Endometrium (tissue), 2 donors: ENCODE measurements at regions not wholly inside any gene's neighbourhood (a gene's known extent, or its start where the extent isn't known, plus 50 kb on each side); places are given as distances from the start of the nearest gene placed in this dataset.

Experiments
- FAIRE-seq: peaks from 2 replicates; lab custom pipeline; 2012; peaks lifted over from hg19 to GRCh38; lab: Jason Lieb, UNC
- donor health status: control.
- donor health status: control.

DNA sequence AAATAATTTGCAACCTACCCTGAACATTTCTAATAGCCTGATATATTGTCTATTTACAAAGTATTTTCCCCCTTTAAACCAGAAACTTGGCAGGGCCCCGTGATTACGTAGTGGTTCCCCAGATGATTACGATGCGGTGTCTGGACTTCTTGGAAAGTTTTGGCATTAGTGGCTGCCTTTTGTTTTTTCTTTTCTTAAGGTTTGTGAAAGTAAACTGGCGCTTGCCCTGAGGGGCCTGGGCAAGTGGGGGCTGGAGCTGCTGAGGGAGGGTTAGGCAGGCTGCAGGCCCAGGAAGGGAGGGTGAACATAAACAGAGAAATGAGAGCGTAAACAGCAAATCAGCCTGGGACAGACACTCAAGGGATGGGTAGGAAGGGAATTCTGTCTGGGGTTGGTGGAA, 123.6 kb upstream of the MSX1 start:
- FAIRE-seq: peak; percentile 85

DNA sequence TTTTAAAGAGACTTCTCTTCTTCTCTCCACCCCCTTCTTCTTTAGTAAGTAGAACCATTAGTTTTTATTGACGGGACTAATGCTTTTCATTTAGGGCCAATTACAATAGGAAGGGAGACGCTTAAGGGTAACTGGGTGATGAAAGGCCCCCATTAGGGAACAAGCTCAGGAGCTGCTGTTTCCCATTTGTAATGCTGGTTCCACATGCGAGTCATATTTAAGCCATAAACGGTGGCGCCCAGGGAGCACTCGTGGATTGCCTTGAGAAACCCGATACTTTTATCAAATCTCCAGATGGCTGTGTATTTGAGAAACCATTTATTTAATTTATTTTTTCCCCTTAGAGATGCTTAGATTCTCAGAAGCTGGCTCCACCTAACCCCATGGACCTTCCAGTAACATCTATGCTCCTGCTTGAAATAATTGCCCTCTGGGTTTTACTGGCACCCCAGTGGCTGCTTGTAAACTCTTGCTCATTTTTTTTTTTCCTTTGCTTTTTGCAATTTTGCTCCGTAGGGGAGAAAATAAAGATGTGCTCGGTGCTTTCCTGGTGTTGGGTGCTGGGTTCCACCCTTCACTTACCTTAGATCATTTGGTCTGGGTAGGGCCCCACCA, 124.2 kb upstream of the MSX1 start:
- FAIRE-seq: no peak

DNA sequence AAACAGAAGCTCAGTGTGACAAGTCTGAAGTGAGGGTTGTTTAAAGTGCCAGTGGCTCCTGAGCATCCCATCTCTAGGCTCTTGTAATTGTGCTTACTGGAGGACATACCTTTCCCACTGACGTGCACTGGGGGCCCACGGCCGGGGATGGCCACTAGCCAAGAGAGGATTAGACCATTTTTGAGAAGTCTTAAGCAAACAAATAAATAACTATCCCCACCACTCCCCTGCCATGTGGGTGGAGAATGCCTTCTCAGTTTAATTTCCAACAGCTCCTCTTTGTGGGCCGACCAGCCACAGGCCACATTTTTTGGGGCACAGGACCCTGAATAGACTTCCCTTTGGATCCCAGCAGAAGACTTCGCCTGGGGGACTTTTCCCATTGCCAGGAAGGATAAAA, 125.0 kb upstream of the MSX1 start:
- no peak for FAIRE-seq

DNA sequence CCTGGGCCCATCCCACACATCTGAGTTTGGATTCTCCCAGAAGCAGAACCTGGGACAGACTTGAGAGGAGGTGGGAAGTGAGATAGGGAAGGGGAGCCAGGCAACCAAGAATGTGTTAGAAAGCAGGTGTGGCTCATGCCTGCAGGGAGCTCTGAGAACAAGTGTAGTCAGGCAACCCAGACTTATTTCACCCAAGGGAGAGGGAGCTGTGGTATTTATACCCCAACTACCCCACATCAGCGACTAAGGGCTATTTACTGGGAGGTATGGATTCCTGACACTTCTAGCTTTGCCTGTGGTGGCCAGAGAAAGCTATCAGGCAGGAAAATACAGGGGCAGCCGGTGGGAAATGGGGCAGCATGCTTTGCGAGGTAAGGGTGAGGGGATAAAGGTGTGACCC, 125.8 kb upstream of the MSX1 start:
- FAIRE-seq: no peak

DNA sequence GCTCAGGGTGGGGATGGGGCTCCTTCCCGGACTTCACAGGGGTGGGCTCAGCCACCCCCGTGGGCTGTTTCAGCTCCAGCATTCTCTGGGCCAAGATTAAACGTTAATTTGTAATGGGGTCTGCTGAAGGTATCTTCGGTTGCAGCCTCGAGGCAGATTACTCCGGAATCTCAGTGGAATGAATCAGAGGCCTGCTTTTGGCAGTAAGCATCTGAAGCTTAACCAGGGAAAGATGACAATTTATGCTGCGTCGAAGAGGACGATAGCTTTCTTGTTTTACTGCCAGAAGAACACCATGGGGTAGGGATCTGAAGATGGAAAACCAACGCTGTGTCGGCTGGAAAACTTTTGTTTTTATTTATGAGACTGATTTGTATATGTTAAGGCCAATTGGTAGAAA, 129.2 kb upstream of the MSX1 start:
- FAIRE-seq: no peak

DNA sequence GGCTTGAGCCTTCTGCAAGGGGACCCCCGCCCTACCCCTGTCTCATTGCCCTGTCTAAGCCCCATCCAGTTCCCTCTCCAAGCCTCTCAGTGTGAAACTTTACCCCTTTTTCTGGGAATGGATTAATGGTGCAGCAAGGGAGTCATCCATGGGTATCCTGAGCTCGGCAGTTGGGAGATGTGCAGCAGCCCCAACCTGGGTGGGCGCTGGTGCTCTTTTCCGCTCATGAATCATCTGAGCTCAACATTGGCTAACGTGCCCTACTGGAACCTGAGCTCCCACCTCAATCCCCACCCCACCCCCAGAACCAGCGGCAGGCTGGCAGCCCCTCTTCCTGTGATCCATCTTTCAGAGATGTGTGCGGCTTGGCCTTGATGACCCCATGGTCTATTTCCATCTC, 130.3 kb upstream of the MSX1 start:
- FAIRE-seq: no peak

DNA sequence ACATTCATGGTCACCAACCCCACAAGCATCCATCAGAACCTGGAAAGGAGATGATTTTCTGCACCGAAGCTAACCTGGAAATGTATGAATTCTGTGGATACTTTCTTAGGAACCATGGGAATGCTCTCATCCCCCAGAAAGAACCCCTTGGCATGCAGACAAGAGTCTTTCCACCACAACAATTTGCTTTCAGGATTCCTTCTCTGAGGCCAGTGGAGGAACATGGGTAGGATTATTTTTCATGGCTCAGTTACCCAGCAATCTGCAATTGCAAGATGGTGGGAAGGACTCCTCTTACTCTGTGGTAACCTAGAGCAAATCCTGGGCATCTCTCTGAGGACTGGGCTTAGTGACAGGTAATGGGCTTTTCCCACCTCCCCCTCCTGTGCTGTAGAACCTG, 131.9 kb upstream of the MSX1 start:
- no peak for FAIRE-seq

DNA sequence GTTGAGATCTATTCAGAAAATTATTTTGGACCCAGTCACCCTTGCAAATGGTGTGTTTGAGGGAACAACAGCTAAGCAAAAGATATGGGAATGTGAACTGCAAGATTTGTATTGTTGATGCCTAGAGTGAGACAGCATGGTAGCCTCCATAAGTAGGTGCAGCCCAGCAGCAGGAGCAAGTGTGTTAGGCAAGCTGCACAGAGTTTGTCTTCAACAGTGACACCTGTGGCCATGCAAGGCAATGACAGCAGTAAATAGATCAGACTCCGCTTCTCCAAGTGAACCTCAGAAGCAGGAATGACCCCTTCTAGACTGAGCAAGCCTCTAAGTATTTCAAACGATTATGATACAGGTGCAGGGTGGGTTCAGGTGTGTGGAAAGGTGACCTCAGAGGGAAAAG, 133.4 kb upstream of the MSX1 start:
- no peak for FAIRE-seq

DNA sequence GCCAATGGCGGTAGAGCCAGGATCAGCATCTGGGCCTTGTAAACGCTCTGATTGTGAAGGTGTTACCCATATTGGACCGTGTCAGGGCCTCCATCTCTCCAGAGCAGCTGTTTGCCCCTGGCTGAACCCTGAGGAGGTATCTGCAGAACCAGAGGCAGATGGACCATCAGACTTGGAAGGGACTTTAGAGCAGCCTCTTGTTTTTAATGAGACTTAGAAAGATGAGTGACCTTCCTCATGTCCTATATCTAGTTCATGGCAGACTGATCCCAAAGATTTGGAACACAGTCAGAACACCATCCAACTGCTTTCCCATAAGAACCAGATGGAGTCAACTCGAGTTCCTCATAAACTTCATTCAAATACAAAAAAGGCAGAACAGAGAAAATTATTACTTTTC, 135.1 kb upstream of the MSX1 start:
- FAIRE-seq: no peak

DNA sequence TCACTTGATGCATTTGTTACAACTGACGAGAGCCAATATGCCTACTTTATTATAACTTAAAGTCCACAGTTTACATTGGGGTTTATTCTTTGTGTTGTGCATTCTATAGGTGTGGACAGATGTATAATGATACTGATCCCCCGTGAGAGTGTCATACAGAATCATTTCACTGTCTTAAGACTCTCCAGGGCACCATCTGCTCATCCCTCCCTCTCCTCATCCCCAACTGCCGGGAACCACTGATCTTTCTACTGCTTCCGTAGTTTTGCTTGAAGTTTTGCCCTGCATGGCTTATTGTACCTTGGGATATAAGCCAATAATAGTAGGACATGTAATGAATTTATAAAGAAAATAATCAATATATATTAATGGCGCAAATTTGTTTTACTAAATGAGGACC, 137.8 kb upstream of the MSX1 start:
- FAIRE-seq: no peak

DNA sequence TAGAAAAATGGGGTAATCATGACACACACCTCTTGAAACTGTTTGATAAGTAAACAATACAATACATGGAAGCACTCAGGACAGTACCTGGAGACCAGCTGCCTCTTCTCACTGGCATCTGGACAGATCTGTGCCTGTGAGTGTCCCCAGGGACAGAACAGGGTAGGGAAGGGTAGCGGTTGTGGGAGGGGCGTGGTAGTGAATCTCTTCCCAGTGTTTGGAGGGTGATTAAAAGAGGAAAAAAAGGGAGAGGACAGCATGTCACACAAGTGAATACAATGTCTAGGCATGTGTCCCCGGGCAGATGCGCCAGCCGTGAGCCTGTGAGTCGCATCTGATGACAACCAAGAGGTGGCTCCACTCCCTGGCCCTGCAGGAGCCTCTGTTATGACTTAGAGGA, 138.8 kb upstream of the MSX1 start:
- FAIRE-seq: no peak

DNA sequence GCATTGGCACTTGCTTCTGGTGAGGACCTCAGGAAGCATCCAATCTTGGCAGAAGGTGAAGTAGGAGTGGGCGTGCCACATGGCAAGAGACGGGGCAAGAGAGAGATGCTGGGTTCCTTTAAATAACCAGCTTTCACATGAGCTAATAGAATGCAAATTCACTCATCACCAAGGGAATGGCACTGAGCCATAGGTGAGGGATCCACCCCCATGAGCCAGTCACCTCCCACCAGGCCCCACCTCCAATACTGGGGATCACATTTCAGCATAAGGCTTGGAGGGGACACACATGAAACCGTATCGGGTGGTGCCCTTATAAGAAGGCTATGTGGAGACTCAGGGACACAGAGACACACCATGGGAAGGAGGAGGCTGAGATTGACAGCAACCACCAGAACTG, 140.0 kb upstream of the MSX1 start:
- FAIRE-seq: no peak

DNA sequence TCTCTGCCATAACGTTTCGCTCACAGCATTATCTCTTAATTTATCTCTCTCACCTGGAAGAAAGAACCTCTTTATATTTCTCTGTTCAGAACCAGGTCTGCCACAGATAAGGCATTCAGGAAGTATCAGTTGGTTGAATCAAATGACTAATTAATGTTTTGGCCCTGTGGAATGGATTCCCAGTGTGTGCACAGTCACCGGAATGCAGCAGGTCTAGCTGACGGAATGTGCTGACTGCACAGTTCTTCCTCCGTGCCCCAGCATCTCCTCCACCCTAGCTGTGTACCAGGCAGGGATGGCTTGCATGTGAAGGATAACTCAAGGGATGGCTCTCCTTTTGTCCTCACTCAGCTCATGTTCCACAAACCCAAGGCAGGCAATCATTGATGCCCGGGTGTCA, 141.8 kb upstream of the MSX1 start:
- FAIRE-seq: no peak

DNA sequence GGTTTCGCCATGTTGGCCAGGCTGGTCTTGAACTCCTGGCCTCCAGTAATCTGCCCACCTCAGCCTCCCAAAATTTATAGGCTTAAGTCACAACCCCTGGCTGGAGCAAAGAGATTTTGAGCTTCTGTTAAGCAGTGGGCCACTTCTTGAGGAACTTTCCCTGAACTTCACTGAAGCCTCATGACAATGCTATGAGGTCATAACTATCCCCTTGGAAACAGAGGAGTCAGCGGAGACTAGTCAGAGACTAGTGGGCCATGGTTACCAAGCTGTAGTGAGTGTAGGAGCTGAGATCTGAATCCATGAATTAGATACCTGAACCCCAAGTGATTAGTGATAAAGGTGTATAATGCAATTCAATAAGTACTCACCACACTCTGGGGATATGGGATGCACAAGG, 145.1 kb upstream of the MSX1 start:
- no peak for FAIRE-seq

DNA sequence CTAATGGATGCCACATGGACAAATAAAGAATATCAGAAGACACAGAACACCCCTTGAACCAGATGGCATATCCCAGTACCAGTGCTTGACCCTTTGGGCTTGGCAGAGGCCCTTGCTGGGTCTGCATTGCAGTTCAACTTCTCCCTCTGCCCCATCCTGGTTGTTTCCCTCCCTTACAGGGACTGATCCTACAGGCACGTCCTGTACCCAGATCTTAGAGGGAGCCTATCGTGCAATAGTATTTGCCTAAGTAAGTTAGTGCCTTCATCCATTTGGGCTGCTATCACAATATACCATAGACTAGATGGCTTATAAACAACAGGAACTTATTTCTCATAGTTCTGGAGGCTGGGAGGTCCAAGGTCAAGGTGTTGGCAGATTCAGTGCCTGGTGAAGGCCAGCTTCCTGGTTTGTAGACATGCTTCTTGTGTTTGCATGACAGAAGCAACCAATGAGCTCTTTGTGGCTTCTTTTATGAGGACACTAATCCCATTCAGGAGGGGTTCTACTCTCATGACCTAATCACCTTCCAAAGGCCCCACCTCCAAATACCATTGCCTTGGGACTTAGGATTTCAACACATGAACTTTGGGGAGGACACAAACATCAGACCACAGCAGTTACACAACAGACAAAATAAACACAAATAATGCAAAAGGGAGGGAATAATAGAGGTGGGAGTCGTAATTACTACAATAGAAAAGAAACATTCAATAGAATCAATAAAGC, 146.5 kb upstream of the MSX1 start:
- no peak for FAIRE-seq

DNA sequence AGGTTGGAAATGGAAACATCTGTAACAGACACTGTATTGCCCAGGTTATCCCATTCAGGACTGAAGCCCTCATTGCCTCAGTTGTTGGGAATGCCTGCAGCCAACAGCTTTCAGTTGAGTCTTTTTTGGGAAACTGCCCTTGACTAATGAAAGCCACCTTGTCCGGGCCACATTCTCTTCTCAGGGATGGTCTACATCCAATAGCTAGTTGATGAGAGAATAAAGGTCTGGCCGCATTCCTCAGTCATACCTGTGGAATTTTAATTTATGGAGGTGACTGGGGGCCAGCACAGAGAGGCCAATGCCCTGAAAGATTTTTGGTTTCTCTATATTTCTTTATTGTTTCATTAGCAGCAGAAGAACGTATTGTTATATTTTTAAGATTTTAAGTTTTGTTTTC, 147.6 kb upstream of the MSX1 start:
- no peak for FAIRE-seq

DNA sequence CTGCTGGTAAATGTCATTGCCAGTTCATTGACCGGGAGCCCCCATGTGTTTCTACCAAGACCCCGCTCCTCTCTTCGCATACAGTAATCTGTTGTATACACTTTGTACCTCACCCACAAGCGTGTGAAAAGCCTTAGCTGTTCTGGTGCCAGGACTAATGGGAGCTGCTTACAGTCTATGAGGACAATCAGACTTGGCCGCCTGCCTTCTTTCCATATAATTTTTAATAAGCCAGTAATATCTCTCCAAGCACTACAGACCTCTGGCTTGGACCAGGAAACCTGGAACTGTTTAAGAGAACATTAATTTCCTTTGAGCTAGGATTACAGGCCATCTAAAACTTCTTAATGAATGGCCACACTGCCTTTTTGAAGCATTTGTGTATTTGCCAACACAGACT, 149.7 kb upstream of the MSX1 start:
- no peak for FAIRE-seq

DNA sequence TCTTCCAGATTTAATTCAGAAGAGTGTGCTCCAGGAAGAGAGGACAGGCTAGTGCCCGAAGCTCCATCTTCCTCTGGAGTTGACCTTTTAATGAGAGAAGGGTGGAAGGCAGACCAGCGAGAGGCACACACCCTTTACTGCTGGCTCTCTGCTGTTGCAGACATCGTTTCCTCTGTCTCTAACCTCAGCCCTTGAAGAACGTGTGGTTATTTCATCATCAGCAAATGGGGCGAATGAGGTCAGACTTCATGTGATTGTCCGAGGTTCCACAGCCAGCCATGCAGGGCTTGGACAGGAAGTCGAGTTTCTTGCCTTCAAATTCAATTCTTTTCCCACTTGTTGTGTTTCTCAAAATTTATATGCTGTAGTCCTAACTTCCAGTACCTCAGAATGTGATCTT, 155.2 kb upstream of the MSX1 start:
- no peak for FAIRE-seq

DNA sequence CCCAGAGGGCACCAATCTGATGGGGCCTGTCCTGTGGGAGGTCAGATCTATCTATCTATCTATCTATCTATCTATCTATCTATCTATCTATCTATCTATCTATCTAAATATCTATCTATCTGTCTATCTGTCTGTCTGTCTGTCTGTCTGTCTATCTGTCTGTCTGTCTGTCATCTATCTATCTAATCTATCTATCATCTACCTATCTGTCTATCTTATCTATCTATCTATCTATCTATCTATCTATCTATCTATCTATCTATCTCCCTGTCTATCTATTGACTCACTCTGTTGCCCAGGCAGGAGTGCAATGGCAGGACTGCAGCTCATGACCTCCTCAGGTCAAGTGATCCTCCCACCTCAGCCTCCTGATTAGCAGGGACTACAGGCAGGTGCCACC, 155.7 kb upstream of the STX18 start:
- no peak for FAIRE-seq

DNA sequence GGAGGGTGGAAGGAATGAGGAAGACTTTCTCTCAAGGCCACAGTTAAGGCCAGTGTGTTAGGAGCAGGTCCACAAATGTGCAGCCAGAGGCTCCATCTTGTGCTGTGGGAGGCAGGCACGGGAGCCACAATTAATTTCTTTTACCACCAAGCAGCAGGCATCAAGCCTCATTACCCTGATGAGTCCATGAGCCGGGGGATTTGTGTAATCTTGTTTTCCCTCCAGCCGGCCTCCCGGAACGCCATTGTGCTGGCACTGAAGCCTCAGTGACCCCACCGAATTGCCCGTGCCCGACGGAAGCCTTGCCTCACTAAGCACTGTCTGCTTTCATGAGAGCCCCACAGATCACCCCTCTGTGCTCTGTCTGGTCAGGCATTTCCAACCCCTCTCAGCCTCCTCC, 154.7 kb upstream of the STX18 start:
- no peak for FAIRE-seq

DNA sequence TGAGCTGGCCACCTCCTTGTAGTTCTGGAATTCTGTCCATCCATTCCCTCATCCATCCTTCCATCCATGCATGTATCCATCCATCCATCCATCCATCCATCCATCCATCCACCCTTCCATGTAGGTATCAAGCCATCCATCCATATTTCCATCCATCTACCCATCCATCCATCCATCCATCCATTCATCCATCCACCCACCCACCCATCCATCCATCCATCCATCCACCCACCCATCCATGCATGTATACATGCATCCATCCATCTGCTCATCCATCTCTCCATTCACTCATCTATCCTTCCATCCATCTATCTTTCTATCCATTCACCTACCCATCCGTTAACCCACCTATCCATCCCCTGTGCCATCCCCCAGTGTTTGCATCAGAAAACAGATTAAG, 153.6 kb upstream of the STX18 start:
- no peak for FAIRE-seq

DNA sequence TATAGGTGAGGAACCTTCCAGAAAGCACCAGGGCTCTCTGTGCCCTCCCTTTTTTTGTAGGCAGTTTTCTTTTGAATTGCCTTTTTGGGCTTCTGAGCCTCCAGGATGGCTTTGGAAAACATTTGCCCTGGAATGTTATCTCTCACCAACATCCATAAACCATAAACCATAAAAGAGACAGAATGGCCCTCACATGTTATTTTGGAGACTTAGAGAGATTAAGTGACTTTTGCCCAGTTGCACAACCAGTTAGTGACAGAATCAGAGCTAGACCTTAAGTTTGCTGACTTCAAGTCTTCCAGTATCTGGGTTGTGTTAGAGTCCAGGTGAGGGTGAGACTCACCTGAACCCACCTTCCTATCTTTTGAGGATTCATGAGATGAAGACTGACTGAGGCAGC, 153.0 kb upstream of the STX18 start:
- no peak for FAIRE-seq

DNA sequence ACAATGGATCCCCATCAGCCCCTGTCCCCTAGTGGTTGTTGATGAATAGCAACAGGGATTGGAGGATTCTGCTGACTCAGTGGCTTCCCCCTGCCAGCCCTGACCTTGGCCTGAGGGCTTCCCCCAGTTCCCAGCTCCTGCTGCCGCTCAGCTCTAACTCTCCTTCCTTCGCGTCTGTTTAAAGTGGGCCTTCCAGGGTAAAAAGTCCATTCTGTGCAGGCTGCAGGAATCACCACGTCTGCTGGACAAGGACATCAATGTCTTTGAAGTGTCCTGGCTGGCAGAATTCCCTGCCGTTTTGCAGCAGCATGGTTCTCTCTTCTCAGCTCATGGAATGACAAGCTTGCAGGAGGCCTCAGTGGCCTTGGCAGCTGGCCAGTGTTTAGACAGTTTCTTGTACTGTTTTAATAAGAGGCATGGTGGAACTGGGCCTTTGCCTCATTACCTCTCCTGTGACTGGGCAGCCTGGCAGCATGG, 152.5 kb upstream of the STX18 start:
- FAIRE-seq: no peak

DNA sequence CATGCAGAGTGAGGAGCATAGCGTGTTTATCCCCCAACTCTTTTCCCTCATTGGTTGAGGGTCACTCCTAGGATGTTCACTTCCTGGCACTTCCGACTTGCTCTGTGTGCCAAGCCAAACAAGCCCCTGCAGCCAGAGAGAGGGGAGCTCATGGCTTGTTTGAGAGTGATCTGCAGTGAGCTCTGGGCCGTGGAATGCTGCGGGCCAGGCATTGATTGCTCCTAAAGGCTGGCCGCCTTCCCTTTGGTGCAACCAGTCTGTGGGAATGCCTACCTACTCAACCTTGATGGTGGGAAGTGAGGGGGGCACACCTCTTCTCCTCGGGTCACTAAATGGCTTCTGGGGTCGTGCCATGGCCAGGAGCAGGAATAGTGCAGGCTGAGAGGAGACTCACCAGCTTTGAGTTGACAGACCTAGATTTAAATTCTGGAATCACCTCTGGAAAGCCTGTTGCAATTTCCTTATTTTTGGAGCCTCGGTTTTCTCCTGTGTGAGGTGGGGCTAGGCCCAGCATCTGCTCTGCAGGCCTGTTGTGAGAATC, 152.0 kb upstream of the STX18 start:
- FAIRE-seq: no peak
